ENCODE measurements at regions not wholly inside any gene's neighbourhood (a gene's known extent, or its start where the extent isn't known, plus 50 kb on each side); places are given as distances from the start of the nearest gene placed in this dataset.

GRCh38 chr2:152236191-152236925 lies 60.8 kb upstream of the STAM2 start (continued):
- TF ChIP-seq REST (IDR thresholded peaks at IDR 0.05; ENCODE audit: borderline replicate concordance) (no peak), REST (CRISPR knock-in tag; IDR thresholded peaks at IDR 0.05; ENCODE audit: low read depth) (no peak), E2F5 (CRISPR knock-in tag; IDR thresholded peaks at IDR 0.05) (no peak)
